ENCODE measurements at regions not wholly inside any gene's neighbourhood (a gene's known extent, or its start where the extent isn't known, plus 50 kb on each side); places are given as distances from the start of the nearest gene placed in this dataset.

DNA sequence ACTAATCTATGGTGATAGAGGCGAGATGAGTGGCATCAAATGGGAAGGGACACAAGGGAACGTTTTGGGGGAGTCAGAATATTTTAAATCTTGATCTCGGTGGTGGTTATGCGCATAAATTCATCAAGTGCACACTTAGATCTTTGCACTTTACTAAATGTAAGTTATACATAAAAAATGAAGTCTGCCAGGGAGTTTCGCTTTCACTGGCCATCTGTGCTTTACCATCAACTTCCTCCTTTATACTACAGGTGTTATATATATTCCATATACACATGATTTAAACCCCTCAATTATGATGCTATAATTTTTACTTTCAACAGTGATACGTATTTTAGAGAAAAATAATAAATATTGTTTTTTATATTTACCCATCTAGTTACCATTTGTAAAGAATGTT, 97.6 kb upstream of the AKIRIN2 start:
- TF ChIP-seq, protein P1, sequence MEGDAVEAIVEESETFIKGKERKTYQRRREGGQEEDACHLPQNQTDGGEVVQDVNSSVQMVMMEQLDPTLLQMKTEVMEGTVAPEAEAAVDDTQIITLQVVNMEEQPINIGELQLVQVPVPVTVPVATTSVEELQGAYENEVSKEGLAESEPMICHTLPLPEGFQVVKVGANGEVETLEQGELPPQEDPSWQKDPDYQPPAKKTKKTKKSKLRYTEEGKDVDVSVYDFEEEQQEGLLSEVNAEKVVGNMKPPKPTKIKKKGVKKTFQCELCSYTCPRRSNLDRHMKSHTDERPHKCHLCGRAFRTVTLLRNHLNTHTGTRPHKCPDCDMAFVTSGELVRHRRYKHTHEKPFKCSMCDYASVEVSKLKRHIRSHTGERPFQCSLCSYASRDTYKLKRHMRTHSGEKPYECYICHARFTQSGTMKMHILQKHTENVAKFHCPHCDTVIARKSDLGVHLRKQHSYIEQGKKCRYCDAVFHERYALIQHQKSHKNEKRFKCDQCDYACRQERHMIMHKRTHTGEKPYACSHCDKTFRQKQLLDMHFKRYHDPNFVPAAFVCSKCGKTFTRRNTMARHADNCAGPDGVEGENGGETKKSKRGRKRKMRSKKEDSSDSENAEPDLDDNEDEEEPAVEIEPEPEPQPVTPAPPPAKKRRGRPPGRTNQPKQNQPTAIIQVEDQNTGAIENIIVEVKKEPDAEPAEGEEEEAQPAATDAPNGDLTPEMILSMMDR (IDR thresholded peaks at IDR 0.05; ENCODE audit: insufficient read depth, low read length) = no peak
- no peak for DNase-seq (ENCODE audit: low read depth)

DNA sequence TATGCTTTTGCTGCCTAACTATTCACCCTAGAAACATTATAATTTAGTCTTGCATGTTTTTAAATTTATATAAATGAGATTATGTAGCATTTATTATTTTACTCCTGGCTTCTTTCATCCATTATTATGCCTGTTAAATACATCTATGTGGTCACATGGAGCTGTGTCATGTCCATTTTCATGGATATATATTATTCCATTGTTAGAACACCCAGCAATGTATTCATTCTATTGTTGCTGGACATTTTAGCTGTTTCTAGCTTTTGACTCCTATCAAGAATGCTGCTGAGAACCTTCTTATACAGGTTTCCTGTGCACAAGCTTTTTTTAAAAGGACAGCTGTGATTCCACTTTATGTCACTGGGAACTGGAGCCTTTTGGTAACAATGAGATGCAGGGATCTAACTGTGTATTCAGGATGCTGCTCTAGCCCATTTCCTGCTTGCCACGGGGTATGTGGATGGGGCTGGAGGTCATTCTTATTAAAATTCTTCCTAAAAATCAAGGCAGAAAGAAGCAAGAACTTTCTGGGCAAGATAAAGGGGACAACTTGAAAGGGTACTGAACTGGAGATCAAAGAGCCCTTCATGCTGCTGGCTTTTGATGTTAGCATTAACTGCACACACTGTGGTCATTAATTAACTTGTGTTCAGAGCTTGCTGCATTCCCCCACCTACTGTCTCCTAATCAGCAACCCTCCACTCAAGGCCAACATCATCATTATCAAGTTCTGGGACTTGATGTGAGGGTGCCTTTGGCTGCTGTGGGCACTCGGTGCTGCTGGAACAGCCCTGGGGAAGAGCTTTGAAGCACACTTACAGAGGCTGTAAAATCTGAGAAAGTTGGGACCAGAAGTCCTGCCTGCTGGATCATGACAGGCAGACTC, 96.6 kb upstream of the AKIRIN2 start:
- no peak for DNase-seq (ENCODE audit: low read depth)
- H3K4me3 ChIP-seq (ENCODE audit: low read depth, low read length) = no peak overlapping the region
- TF ChIP-seq, protein P1 (IDR thresholded peaks at IDR 0.05; ENCODE audit: insufficient read depth, low read length) = no peak

More for the DNA sequence above, 97.6 kb upstream of the AKIRIN2 start:
- H3K4me3 ChIP-seq (ENCODE audit: low read depth, low read length) = no peak overlapping the region

DNA sequence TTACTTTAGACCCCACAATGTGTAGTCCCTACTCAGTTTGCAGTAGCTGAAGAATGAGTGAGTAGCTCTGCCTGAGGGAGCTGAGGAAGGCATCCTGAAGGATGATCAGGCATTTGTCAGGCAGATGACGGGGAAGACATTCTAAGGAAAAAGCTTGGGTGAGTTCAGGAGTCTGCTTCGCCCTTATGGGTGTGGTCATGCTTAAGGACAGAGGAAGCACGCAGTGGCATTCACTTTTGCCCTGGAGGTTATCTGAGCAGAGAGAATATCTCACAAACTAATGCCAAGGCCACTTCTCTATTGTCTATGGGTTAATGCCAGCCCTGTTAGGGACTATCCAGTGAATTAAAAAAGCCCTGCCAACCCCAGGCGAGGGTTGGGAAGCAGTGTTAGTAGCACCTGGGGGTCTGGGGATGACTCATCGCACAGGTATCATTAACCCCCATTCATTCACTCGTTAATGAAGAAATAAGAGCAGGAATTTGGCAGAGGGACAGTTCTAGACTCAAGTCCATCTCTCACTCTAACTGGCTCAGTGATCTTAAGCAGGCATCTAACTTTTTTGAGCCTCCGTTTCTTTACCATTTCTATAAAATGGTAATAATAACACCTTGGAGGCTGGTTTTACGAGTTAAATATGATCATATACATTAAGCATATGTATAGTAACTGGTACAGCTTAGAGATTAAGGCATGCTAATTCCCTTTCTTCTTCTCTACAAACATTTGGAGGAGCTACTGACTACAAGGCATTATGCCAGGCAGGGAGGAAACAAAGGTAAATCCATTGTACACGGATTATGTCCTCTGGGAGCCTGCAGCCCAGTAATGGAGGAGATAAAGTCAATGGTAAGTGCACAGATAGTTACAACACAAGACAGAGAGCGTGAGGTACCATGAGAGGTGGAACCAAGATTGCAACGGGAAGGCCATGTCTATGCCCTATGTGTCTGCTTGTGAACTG, 93.2 kb upstream of the AKIRIN2 start:
- TF ChIP-seq, protein P1 (IDR thresholded peaks at IDR 0.05; ENCODE audit: insufficient read depth, low read length) = no peak
- no peak overlapping the region for H3K4me3 ChIP-seq (ENCODE audit: low read depth, low read length)
- DNase-seq (ENCODE audit: low read depth) = no peak

DNA sequence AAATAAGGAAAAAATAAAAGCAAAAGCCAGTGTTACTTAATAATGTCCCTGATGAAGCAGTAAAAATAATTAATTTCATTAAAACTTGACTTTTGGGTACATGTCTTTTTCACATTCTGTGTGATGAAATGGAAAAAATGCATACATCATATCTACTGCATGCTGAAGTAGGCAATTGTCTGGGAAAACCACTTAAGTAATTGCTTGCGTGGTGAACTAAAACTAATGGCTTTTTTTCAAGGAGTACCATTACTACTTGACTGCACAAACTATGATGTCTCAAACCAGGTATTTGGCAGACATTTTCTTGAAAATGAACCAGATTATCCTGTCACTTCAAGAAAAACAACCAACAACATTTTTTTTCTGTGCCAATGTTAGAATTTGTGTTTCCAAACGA, 91.3 kb upstream of the AKIRIN2 start:
- H3K4me3 ChIP-seq (ENCODE audit: low read depth, low read length) = no peak overlapping the region
- DNase-seq (ENCODE audit: low read depth) = no peak
- TF ChIP-seq, protein P1 (IDR thresholded peaks at IDR 0.05; ENCODE audit: insufficient read depth, low read length) = no peak

DNA sequence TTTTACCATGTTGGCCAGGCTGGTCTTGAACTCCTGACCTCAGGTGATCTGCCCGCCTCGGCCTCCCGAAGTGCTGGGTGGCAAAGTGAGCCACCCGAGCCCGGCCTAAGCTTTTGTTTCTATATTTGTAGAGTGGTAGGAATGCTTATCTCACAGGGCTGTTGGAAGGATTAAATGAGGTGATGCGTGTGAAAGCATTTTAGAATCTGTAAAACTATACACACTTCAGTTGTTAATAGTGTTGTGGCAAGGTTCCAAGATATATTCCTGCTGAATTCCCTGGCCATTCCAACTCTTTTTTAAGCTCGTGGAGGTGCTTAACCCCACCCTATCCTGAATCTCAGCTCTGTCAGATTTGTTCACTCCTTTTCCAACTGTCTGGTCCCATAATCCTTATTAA, 89.9 kb upstream of the AKIRIN2 start:
- no peak for DNase-seq (ENCODE audit: low read depth)
- no peak overlapping the region for H3K4me3 ChIP-seq (ENCODE audit: low read depth, low read length)
- TF ChIP-seq, protein P1 (IDR thresholded peaks at IDR 0.05; ENCODE audit: insufficient read depth, low read length) = no peak

DNA sequence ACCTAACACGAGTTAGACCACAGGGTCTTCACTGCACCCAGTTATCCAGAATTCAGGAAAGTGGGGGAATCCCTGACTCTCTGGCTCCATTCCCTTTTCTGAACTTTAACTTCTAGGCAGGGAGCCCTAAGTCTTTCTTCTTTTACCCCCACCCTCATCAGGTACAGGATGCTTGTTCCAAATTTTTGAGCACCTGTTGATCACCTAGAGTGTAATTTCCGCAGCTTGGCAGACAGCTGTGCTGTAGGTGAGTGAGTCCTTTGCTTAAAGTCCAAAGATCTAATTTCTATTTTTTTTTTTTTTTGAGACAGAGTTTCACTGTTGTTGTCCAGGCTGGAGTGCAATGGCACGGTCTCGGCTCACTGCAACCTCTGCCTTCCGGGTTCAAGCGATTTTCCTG, 89.5 kb upstream of the AKIRIN2 start:
- TF ChIP-seq, protein P1 (IDR thresholded peaks at IDR 0.05; ENCODE audit: insufficient read depth, low read length) = no peak
- no peak overlapping the region for H3K4me3 ChIP-seq (ENCODE audit: low read depth, low read length)
- no peak for DNase-seq (ENCODE audit: low read depth)
